ENCODE measurements at regions not wholly inside any gene's neighbourhood (a gene's known extent, or its start where the extent isn't known, plus 50 kb on each side); places are given as distances from the start of the nearest gene placed in this dataset.
A peak's percentile ranks its signal among the peaks of the same experiment; 100 is the strongest.

- ChIA-PET CTCF (no interaction called here), POLR2A (no interaction called here)
- Histone ChIP-seq H3K36me3 (ENCODE audit: control insufficient read depth, insufficient read depth, low read length) (no peaks in the 10 kb centered on the region; the same call in 1 of the 2 replicates), H3K27me3 (ENCODE audit: control insufficient read depth, insufficient read depth, low read length) (no peaks in the 10 kb centered on the region), H3K4me3 (ENCODE audit: low read depth, low read length) (no peak overlapping the region)
- TF ChIP-seq CTCF (IDR thresholded peaks at IDR 0.05; ENCODE audit: insufficient read depth, low read depth, low read length) = no peak
- no peak for DNase-seq (ENCODE audit: low read depth)
Observed at GRCh38 chr4:156237231-156237630, 283.6 kb upstream of the CTSO start.

- no peak overlapping the region for H3K4me3 ChIP-seq (ENCODE audit: low read depth, low read length)
- ChIA-PET POLR2A (no interaction called here), CTCF (no interaction called here)
- no peak for DNase-seq (ENCODE audit: low read depth)
- H3K36me3 ChIP-seq (ENCODE audit: control insufficient read depth, insufficient read depth, low read length) = no peaks in the 10 kb centered on the region
- no peak for TF ChIP-seq CTCF (IDR thresholded peaks at IDR 0.05; ENCODE audit: insufficient read depth, low read depth, low read length)
- H3K27me3 ChIP-seq (ENCODE audit: control insufficient read depth, insufficient read depth, low read length) = no peaks in the 10 kb centered on the region
Observed at GRCh38 chr4:156230176-156230575, 276.5 kb upstream of the CTSO start.

- ChIA-PET CTCF (no interaction called here), POLR2A (no interaction called here)
- DNase-seq (ENCODE audit: low read depth) = peak; percentile 3
- H3K4me3 ChIP-seq (ENCODE audit: low read depth, low read length) = no peak overlapping the region
- no peaks in the 10 kb centered on the region for H3K27me3 ChIP-seq (ENCODE audit: control insufficient read depth, insufficient read depth, low read length)
- no peaks in the 10 kb centered on the region for H3K36me3 ChIP-seq (ENCODE audit: control insufficient read depth, insufficient read depth, low read length)
- no peak for TF ChIP-seq CTCF (IDR thresholded peaks at IDR 0.05; ENCODE audit: insufficient read depth, low read depth, low read length)
Observed at GRCh38 chr4:156228676-156229075, 275.0 kb upstream of the CTSO start.

GRCh38 chr4:156227321-156227720 lies 273.7 kb upstream of the CTSO start:
- Histone ChIP-seq H3K27me3 (ENCODE audit: control insufficient read depth, insufficient read depth, low read length) (no peaks in the 10 kb centered on the region), H3K4me3 (ENCODE audit: low read depth, low read length) (no peak overlapping the region), H3K36me3 (ENCODE audit: control insufficient read depth, insufficient read depth, low read length) (no peaks in the 10 kb centered on the region)
- TF ChIP-seq CTCF (IDR thresholded peaks at IDR 0.05; ENCODE audit: insufficient read depth, low read depth, low read length) = no peak
- DNase-seq (ENCODE audit: low read depth) = no peak
- POLR2A ChIA-PET = no interaction called here
- CTCF ChIA-PET = no interaction called here

- ChIA-PET POLR2A (no interaction called here), CTCF (interaction anchor here (1.2 kb wide), 1 partner anchor 19 kb away, joined by 4 read pairs; no protein-coding TSS in a partner anchor)
- no peak for DNase-seq (ENCODE audit: low read depth)
- TF ChIP-seq CTCF (IDR thresholded peaks at IDR 0.05; ENCODE audit: insufficient read depth, low read depth, low read length) = no peak
- Histone ChIP-seq H3K27me3 (ENCODE audit: control insufficient read depth, insufficient read depth, low read length) (no peaks in the 10 kb centered on the region), H3K4me3 (ENCODE audit: low read depth, low read length) (no peak overlapping the region), H3K36me3 (ENCODE audit: control insufficient read depth, insufficient read depth, low read length) (no peaks in the 10 kb centered on the region)
Observed at GRCh38 chr4:156223985-156224384, 270.3 kb upstream of the CTSO start.

Measured in BJ (cell line).